Cerebellar cortex (tissue), 1 donor: ENCODE measurements at regions not wholly inside any gene's neighbourhood (a gene's known extent, or its start where the extent isn't known, plus 50 kb on each side); places are given as distances from the start of the nearest gene placed in this dataset.

Experiments used
- DNase-seq: peaks from one replicate; pipeline ENCODE4 v3.0.0-alpha.2; 2015; ENCODE audit warnings: low spot score

GRCh38 chr12:107443320-107444090 lies 242.1 kb upstream of the PWP1 start:
- DNase-seq = no peak

- DNase-seq = no peak
Measured at GRCh38 chr12:107444771-107445170, 240.8 kb upstream of the PWP1 start.

- DNase-seq = no peak
Measured at GRCh38 chr12:107446476-107446875, 239.1 kb upstream of the PWP1 start.

GRCh38 chr12:107447336-107447735 lies 238.3 kb upstream of the PWP1 start:
- DNase-seq = no peak

GRCh38 chr12:107448198-107448597 lies 237.4 kb upstream of the PWP1 start:
- DNase-seq = peak; percentile 28

- no peak for DNase-seq
Measured at GRCh38 chr12:107449891-107450290, 235.7 kb upstream of the PWP1 start.

GRCh38 chr12:107450541-107450940 lies 235.1 kb upstream of the PWP1 start:
- DNase-seq = no peak

GRCh38 chr12:107451246-107451645 lies 234.4 kb upstream of the PWP1 start:
- no peak for DNase-seq

- DNase-seq = no peak
Measured at GRCh38 chr12:107454109-107454830, 231.3 kb upstream of the PWP1 start.

GRCh38 chr12:107457362-107457935 lies 228.2 kb upstream of the PWP1 start:
- peak; percentile 42 for DNase-seq

GRCh38 chr12:107458163-107458562 lies 227.4 kb upstream of the PWP1 start:
- DNase-seq = no peak

GRCh38 chr12:107458990-107459389 lies 226.6 kb upstream of the PWP1 start:
- DNase-seq = no peak

GRCh38 chr12:107459641-107460040 lies 226.0 kb upstream of the PWP1 start:
- peak; percentile 31 for DNase-seq

- no peak for DNase-seq
Measured at GRCh38 chr12:107461222-107461975, 224.2 kb upstream of the PWP1 start.

- no peak for DNase-seq
Measured at GRCh38 chr12:107462428-107463332, 222.9 kb upstream of the PWP1 start.

GRCh38 chr12:107464644-107465043 lies 221.0 kb upstream of the PWP1 start:
- no peak for DNase-seq

GRCh38 chr12:107465625-107466024 lies 220.0 kb upstream of the PWP1 start:
- no peak for DNase-seq

GRCh38 chr12:107467716-107468115 lies 217.9 kb upstream of the PWP1 start:
- no peak for DNase-seq

- DNase-seq = no peak
Measured at GRCh38 chr12:107468182-107468581, 217.4 kb upstream of the PWP1 start.

GRCh38 chr12:107469011-107469410 lies 216.6 kb upstream of the PWP1 start:
- DNase-seq = no peak

- DNase-seq = no peak
Measured at GRCh38 chr12:107470645-107471044, 215.0 kb upstream of the PWP1 start.
